ENCODE measurements at regions not wholly inside any gene's neighbourhood (a gene's known extent, or its start where the extent isn't known, plus 50 kb on each side); places are given as distances from the start of the nearest gene placed in this dataset.

- DNase-seq = no peak
These were observed 753.7 kb downstream of the BRD1 start for GRCh38 chr22:49073873-49074417.

GRCh38 chr22:49072996-49073645, 754.6 kb downstream of the BRD1 start:
- DNase-seq = no peak

- DNase-seq = no peak
These were observed 757.2 kb downstream of the BRD1 start for GRCh38 chr22:49070501-49070900.

- DNase-seq = no peak
These were observed 758.7 kb downstream of the BRD1 start for GRCh38 chr22:49068861-49069500.

DNA sequence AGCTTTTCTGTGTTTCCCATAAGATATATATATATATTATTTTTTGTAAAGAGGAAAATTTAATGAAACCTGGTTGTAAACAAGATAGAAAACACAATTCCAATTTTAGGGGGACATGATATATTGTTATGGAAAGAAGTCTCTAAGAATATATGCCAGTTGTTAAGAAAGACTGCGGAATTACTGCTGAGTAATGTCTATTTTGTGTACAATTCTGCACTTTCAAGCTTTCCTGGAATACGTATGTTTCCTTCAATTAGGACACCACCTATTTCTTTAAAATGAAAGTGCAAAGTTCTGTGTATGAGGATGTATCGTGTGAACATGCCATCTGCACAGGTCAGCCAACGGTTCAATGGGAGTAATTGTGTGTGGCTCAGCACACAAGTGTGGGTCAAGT, 760.2 kb downstream of the BRD1 start:
- no peak for DNase-seq

GRCh38 chr22:49066619-49067018, 761.1 kb downstream of the BRD1 start:
- DNase-seq = no peak

DNA sequence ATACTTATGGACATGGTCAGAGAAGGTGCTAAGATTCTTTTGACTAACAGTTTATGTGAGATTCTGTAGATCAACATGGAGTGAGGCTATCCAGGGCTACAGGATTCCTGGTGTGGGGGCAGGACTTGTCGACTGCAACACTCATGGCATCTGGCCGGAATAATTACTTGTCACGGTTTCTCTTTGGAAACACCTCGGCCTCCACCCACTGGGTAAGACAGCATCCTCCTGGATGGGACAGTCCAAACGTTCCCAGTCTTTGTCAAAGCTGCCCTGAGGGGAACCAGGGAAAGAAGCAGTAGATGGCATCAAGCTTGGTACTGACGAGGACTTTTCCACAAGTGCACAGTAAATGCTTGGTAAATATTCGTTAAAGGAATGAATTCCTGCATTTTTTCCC, 762.8 kb downstream of the BRD1 start:
- no peak for DNase-seq

DNA sequence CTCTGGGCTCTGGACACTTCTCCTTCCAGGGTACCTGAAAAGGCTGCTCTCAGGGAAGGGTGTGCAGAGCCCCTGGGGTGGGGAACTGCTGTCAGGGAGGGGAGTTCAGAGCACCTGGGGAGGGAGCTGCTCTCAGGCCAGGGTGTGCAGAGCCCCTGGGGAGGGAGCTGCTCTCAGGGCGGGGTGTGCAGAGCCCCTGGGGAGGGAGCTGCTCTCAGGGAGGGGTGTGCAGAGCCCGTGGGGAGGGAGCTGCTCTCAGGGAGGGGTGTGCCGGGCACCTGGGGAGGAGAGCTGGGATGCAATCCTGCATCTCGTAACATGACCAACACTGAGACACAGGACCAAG, 764.2 kb downstream of the BRD1 start:
- no peak for DNase-seq

DNA sequence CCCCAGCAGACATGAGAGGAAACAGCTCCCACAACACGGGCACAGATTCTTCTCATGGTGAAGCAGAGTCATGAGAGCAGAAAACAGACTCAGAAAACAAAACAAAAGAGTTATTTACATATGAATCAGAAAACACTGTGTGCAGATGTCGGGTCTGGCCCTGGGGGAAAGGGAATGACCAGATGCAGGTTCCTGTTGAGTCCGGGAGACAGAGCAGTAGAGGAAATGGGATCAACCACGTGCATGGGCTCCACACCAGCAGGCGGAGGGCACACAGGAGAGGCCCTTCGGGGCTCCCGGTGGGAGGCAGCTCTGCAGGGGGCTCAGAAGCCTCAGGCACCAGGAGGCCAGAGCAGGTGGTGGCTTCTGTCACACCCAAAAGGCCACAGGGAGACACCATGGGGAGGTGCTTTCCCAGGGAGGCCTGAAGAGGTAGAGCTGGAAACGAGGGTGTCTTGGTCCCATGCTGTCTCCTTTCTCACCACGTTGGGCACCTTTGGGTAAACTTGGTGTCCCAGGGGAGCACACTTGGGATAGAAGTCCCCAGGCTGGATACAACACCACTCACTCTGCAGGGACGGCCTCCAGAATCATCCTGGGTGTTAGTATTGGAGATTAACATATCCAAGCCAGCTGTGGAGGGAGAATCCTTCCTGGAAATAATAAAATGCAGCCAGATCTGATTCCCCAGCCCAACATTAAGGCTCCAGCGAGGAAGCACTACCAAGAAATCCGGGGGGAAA, 764.7 kb downstream of the BRD1 start:
- DNase-seq = no peak

GRCh38 chr22:49062155-49062801, 765.4 kb downstream of the BRD1 start:
- DNase-seq = no peak

GRCh38 chr22:49057910-49058309, 769.8 kb downstream of the BRD1 start:
- DNase-seq = no peak

GRCh38 chr22:49056301-49056700, 771.4 kb downstream of the BRD1 start:
- DNase-seq = no peak

- DNase-seq = no peak
These were observed 772.3 kb downstream of the BRD1 start for GRCh38 chr22:49055406-49055805.

DNA sequence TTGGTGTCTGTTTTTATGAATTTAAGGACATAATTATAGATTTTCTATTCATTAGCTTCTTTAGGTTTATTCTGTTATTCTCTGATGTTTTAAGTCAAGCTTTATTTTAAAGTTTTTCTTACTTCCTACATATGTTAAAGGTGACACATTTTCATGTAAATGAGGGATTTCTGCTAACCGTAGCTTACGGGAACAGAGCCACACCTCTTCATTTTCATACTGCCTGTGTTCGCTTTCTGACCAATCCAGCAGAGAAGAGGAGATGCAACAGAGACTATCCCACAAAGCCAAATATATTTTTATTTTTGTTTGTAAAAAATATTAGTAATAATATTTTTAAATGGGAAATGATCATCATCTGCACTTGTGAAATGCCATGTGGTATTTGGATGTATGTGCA, 774.1 kb downstream of the BRD1 start:
- DNase-seq = no peak

- DNase-seq = no peak
These were observed 775.1 kb downstream of the BRD1 start for GRCh38 chr22:49052560-49052959.

DNA sequence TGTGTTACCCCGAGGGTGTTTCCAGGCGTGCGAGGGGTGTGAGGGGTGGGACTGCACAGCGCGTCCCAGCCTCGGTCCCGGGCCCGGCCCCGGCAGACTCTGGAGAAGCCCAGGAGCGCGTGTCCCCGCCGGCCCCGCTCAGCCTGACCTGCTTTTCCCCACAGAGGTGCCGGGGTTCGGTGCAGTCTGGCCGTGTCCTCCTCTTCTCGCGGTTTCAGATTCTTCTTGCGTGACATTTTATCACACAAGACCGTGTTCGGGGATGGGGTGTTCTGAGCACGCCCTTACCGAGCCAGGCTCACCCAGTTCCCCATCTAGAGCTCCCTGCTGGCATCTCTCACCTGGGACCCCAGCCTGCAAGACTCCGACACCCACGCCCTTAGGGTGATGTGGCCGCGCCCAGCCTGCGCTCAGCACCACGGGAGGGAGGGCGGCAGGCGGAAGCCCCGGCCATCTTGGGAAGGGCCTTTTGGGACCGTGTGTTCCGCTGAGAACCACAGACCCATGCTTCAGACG, 775.6 kb downstream of the BRD1 start:
- peak in 4 of 51 donors; percentile 6 to 39 (median 27) for DNase-seq

- DNase-seq = no peak
These were observed 776.1 kb downstream of the BRD1 start for GRCh38 chr22:49051491-49052022.

DNA sequence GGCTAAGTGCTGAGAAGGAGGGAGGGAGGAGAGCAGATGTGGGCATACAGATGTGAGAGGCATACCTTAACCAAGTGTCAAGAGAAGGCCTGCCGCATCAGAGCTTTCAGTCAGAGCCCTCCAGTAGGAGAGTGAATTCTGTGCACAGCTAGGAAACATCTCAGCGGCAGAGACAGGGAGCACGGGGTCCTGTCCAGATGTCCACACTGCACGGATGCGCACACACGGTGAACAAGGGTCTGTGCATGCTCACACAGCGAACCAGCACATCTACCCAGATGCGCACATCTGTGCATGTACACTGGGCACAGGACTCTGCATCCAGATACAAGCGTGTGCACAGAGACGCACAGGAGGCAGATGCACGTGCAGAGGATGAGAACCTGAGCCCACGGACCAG, 778.0 kb downstream of the BRD1 start:
- DNase-seq = no peak

DNA sequence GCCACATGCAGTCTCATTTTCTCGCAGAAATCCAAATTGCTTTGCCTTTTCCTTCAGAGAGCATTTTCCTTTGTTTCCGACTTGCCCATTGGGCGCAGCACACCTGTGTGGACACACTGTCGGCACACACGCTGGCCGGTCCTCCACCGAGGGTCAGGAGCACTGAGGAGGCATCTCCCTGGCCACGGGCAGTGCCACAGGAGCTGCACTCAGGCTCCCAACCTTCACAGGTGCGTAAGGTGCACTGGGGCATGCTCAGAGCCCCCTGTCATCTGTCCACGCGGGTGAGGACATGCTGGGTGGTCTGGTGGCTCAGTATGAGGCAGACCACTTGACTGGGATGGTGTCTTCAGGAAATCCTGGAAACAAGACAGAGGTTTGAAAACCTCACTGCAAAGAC, 779.1 kb downstream of the BRD1 start:
- no peak for DNase-seq

DNA sequence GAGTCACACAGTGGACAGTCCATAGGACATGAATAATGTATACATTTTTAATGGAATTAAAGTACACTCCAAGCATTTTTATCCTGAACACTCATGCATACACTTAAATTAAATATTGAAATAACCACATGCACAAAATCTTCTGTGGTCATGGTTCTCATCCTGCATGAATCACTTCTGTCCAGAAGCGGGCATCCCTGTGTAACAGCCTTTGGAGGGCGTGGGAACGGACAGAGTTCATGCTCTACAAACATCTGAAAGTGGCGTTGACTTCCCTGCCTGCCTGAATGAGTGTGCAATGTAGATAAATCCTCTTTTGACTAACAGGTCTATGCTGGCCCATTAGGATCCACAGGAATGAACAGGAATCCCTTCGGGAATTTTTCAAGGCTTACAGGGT, 780.2 kb downstream of the BRD1 start:
- no peak for DNase-seq

GRCh38 chr22:49046546-49047361, 780.9 kb downstream of the BRD1 start:
- DNase-seq = peak in 28 of 51 donors; percentile 3 to 70 (median 35)

Data from hypothalamus (tissue), 51 donors.